ENCODE measurements at regions not wholly inside any gene's neighbourhood (a gene's known extent, or its start where the extent isn't known, plus 50 kb on each side); places are given as distances from the start of the nearest gene placed in this dataset.

DNA sequence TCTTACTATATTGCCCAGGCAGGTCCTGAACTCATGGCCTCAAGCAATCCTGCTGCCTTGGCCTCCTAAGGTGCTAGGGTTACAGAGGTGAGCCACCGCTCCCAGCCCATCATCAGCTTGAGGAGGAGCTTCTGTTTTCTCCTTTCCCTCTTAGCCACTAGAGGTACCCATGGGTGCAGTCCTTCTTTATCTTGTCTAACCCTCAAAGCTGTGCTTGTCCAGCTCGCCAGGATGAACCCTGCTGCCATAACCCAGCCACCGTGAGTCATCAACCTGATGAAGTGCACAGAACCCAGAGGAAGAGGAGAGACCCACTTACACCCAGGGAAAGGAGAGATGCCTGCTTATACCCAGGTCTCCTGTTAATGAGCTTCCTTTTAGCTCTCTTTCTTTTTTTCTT lies 133.4 kb downstream of the CUL2 start (continued):
- TF ChIP-seq EZH2phosphoT487 (IDR thresholded peaks at IDR 0.05; ENCODE audit: borderline replicate concordance) (no peak), ZNF274 (IDR thresholded peaks at IDR 0.05; ENCODE audit: low read depth, low read length) (no peak), CTCF (IDR thresholded peaks at IDR 0.05 in 2 of 3, conservative IDR thresholded peaks at IDR 0.05 in 1 of 3; ENCODE audit: borderline replicate concordance in 1 of 3, insufficient read depth in 1 of 3, low read depth in 2 of 3, low read length in 2 of 3) (no peak; a peak in 1 of 6 replicates), ZFX (IDR thresholded peaks at IDR 0.05) (no peak), SRF (IDR thresholded peaks at IDR 0.05; ENCODE audit: low read depth) (no peak)

DNA sequence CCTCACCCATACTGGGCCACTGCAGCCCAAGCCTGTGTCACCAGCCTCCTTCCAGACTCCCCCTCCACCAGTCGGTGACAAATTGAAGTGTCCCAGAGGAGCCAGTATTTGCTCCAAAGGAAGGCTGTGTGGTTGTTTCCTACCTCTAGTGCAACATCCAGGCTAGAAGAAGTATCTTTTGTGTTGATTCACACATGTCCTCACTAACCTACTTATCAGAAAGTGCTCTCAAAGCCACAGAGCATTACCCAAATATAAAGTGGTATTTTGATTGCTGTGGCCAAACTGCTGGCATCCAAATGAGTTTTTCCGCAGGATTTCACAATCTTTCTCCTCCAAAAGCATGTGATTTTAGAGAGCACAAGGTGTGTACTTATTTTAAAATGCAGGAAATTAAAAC lies 134.8 kb downstream of the CUL2 start:
- TF ChIP-seq ZBTB33 (IDR thresholded peaks at IDR 0.05; ENCODE audit: extremely low read depth, insufficient replicate concordance, low read length) (no peak), CEBPB (IDR thresholded peaks at IDR 0.05; ENCODE audit: low read depth) (no peak), MAX (IDR thresholded peaks at IDR 0.05) (no peak), TCF7L2 (IDR thresholded peaks at IDR 0.05; ENCODE audit: borderline replicate concordance, extremely low read depth, insufficient read depth, insufficient read length) (no peak), SRF (IDR thresholded peaks at IDR 0.05; ENCODE audit: low read depth) (no peak), EZH2 (IDR thresholded peaks at IDR 0.05) (no peak), CBX3 (IDR thresholded peaks at IDR 0.05; ENCODE audit: low read depth) (no peak), FOSL1 (IDR thresholded peaks at IDR 0.05; ENCODE audit: low read depth) (no peak), ELF1 (IDR thresholded peaks at IDR 0.05; ENCODE audit: borderline replicate concordance, low read depth) (no peak), POLR2AphosphoS5 (IDR thresholded peaks at IDR 0.05; ENCODE audit: low read depth, low read length) (no peak), SP1 (IDR thresholded peaks at IDR 0.05; ENCODE audit: low read depth) (no peak), RAD21 (IDR thresholded peaks at IDR 0.05; ENCODE audit: low read depth) (no peak), ZNF274 (IDR thresholded peaks at IDR 0.05; ENCODE audit: low read depth, low read length) (no peak), EGR1 (IDR thresholded peaks at IDR 0.05; ENCODE audit: low read depth) (no peak), EZH2phosphoT487 (IDR thresholded peaks at IDR 0.05; ENCODE audit: borderline replicate concordance) (no peak), POLR2A (IDR thresholded peaks at IDR 0.05; ENCODE audit: borderline replicate concordance, extremely low read depth, insufficient read depth, insufficient read length) (no peak), SIN3A (IDR thresholded peaks at IDR 0.05; ENCODE audit: low read depth) (no peak)
- TF ChIP-seq, protein P1, sequence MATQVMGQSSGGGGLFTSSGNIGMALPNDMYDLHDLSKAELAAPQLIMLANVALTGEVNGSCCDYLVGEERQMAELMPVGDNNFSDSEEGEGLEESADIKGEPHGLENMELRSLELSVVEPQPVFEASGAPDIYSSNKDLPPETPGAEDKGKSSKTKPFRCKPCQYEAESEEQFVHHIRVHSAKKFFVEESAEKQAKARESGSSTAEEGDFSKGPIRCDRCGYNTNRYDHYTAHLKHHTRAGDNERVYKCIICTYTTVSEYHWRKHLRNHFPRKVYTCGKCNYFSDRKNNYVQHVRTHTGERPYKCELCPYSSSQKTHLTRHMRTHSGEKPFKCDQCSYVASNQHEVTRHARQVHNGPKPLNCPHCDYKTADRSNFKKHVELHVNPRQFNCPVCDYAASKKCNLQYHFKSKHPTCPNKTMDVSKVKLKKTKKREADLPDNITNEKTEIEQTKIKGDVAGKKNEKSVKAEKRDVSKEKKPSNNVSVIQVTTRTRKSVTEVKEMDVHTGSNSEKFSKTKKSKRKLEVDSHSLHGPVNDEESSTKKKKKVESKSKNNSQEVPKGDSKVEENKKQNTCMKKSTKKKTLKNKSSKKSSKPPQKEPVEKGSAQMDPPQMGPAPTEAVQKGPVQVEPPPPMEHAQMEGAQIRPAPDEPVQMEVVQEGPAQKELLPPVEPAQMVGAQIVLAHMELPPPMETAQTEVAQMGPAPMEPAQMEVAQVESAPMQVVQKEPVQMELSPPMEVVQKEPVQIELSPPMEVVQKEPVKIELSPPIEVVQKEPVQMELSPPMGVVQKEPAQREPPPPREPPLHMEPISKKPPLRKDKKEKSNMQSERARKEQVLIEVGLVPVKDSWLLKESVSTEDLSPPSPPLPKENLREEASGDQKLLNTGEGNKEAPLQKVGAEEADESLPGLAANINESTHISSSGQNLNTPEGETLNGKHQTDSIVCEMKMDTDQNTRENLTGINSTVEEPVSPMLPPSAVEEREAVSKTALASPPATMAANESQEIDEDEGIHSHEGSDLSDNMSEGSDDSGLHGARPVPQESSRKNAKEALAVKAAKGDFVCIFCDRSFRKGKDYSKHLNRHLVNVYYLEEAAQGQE (IDR thresholded peaks at IDR 0.05; ENCODE audit: low read depth) = no peak
- H3K4me2 ChIP-seq (ENCODE audit: low read length) = no peak overlapping the region
- CTCF ChIA-PET = interaction anchor here (0.9 kb wide), 1 partner anchor 68 kb away, joined by 3 read pairs; no protein-coding TSS in a partner anchor
- no peak overlapping the region for H3K9ac ChIP-seq (ENCODE audit: low read length)
- ATAC-seq = no peak
- H3K9me2 ChIP-seq (ENCODE audit: insufficient read depth) = no peaks in the 10 kb centered on the region
- no peaks in the 10 kb centered on the region for H3K27me3 ChIP-seq (ENCODE audit: insufficient read depth, low read length)
- no peaks in the 10 kb centered on the region for H3K9me3 ChIP-seq (ENCODE audit: control insufficient read depth in 1 of 2, insufficient read depth in 1 of 2, low read depth in 1 of 2, low read length in 2 of 2)
- H3K27ac ChIP-seq (ENCODE audit: low read depth, low read length) = no peak overlapping the region
- no TSS peak for BruUV-seq (replicated peaks)
- RAD21 ChIA-PET (ENCODE audit: low non-redundant PET in 1 of 2, low total read pairs in 2 of 2, uncharacterized antibody in 2 of 2, unreplicated experiment in 2 of 2) = no interaction called here
- no peaks in the 10 kb centered on the region for H3K36me3 ChIP-seq (ENCODE audit: control insufficient read depth in 1 of 2, insufficient read depth in 2 of 2, low read length in 2 of 2)
- no peak overlapping the region for H3K4me3 ChIP-seq (replicated peaks in 1 of 2; ENCODE audit: low read depth in 1 of 2, low read length in 2 of 2)
- H2AFZ ChIP-seq (ENCODE audit: low read depth, low read length, poor library complexity, severe bottlenecking) = no peak overlapping the region
- H3K4me1 ChIP-seq (ENCODE audit: control insufficient read depth in 1 of 2, insufficient read depth in 2 of 2, low read length in 2 of 2) = peaks cover 7% of the 10 kb centered on the region in 2 experiments
- intact Hi-C loops (cut with micrococcal nuclease) = no loop called here
- no peak for DNase-seq (ENCODE audit: low read depth, low spot score)
- H4K20me1 ChIP-seq (ENCODE audit: insufficient read depth) = no peaks in the 10 kb centered on the region
- H3K79me2 ChIP-seq (ENCODE audit: insufficient read depth, low read length) = no peaks in the 10 kb centered on the region
- POLR2A ChIA-PET = no interaction called here
